ENCODE measurements at regions not wholly inside any gene's neighbourhood (a gene's known extent, or its start where the extent isn't known, plus 50 kb on each side); places are given as distances from the start of the nearest gene placed in this dataset.
"Not testable (repeated sequence)": the region's sequence is repeated elsewhere in the genome, so short reads cannot be mapped to it uniquely, and the experiment has no call there.

- no peak for TF ChIP-seq CTCF (IDR thresholded peaks at IDR 0.05; ENCODE audit: extremely low read depth, missing control alignments)
- DNase-seq (ENCODE audit: low spot score) = no peak
These were observed 72.6 kb upstream of the CNEP1R1 start for GRCh38 chr16:49952386-49952785.

- no peak for DNase-seq (ENCODE audit: low spot score)
- no peak for TF ChIP-seq CTCF (IDR thresholded peaks at IDR 0.05; ENCODE audit: extremely low read depth, missing control alignments)
These were observed 71.9 kb upstream of the CNEP1R1 start for GRCh38 chr16:49953090-49953489.

GRCh38 chr16:49955858-49956257 is 69.2 kb upstream of the CNEP1R1 start:
- no peak for DNase-seq (ENCODE audit: low spot score)
- TF ChIP-seq CTCF (IDR thresholded peaks at IDR 0.05; ENCODE audit: extremely low read depth, missing control alignments) = no peak

- TF ChIP-seq CTCF (IDR thresholded peaks at IDR 0.05; ENCODE audit: extremely low read depth, missing control alignments) = no peak
- DNase-seq (ENCODE audit: low spot score) = no peak
These were observed 68.1 kb upstream of the CNEP1R1 start for GRCh38 chr16:49956915-49957314.

GRCh38 chr16:49958448-49958847 is 66.6 kb upstream of the CNEP1R1 start:
- no peak for DNase-seq (ENCODE audit: low spot score)
- TF ChIP-seq CTCF (IDR thresholded peaks at IDR 0.05; ENCODE audit: extremely low read depth, missing control alignments) = no peak

GRCh38 chr16:49959552-49960277 is 65.3 kb upstream of the CNEP1R1 start:
- DNase-seq (ENCODE audit: low spot score) = no peak
- TF ChIP-seq CTCF (IDR thresholded peaks at IDR 0.05; ENCODE audit: extremely low read depth, missing control alignments) = no peak

- TF ChIP-seq CTCF (IDR thresholded peaks at IDR 0.05; ENCODE audit: extremely low read depth, missing control alignments) = no peak
- no peak for DNase-seq (ENCODE audit: low spot score)
These were observed 63.9 kb upstream of the CNEP1R1 start for GRCh38 chr16:49961089-49961488.

- DNase-seq (ENCODE audit: low spot score) = not testable (repeated sequence)
These were observed 62.5 kb upstream of the CNEP1R1 start for GRCh38 chr16:49962566-49962965.
